ENCODE measurements at regions not wholly inside any gene's neighbourhood (a gene's known extent, or its start where the extent isn't known, plus 50 kb on each side); places are given as distances from the start of the nearest gene placed in this dataset.

- TF ChIP-seq CTCF (conservative IDR thresholded peaks at IDR 0.05; ENCODE audit: low read depth, low read length) = no peak
- DNase-seq (ENCODE audit: low read depth) = no peak
Observed at GRCh38 chr3:164521644-164522043, 556.7 kb downstream of the SI start.

GRCh38 chr3:164521139-164521538 is 557.2 kb downstream of the SI start:
- H3K4me3 ChIP-seq (ENCODE audit: low read depth, low read length) = no peak overlapping the region
- TF ChIP-seq CTCF (conservative IDR thresholded peaks at IDR 0.05; ENCODE audit: low read depth, low read length) = no peak
- DNase-seq (ENCODE audit: low read depth) = no peak

More at GRCh38 chr3:164521644-164522043, 556.7 kb downstream of the SI start:
- no peak overlapping the region for H3K4me3 ChIP-seq (ENCODE audit: low read depth, low read length)

- TF ChIP-seq CTCF (conservative IDR thresholded peaks at IDR 0.05; ENCODE audit: low read depth, low read length) = no peak
- H3K4me3 ChIP-seq (ENCODE audit: low read depth, low read length) = no peak overlapping the region
- no peak for DNase-seq (ENCODE audit: low read depth)
Observed at GRCh38 chr3:164515256-164515655, 563.0 kb downstream of the SI start.

- DNase-seq (ENCODE audit: low read depth) = no peak
- TF ChIP-seq CTCF (conservative IDR thresholded peaks at IDR 0.05; ENCODE audit: low read depth, low read length) = no peak
- no peak overlapping the region for H3K4me3 ChIP-seq (ENCODE audit: low read depth, low read length)
Observed at GRCh38 chr3:164514576-164514975, 563.7 kb downstream of the SI start.

GRCh38 chr3:164507886-164508285 is 570.4 kb downstream of the SI start:
- H3K4me3 ChIP-seq (ENCODE audit: low read depth, low read length) = no peak overlapping the region
- no peak for TF ChIP-seq CTCF (conservative IDR thresholded peaks at IDR 0.05; ENCODE audit: low read depth, low read length)
- DNase-seq (ENCODE audit: low read depth) = no peak

- TF ChIP-seq CTCF (conservative IDR thresholded peaks at IDR 0.05; ENCODE audit: low read depth, low read length) = no peak
- DNase-seq (ENCODE audit: low read depth) = no peak
- H3K4me3 ChIP-seq (ENCODE audit: low read depth, low read length) = no peak overlapping the region
Observed at GRCh38 chr3:164498917-164499316, 579.4 kb downstream of the SI start.

GRCh38 chr3:164488893-164489292 is 589.4 kb downstream of the SI start:
- TF ChIP-seq CTCF (conservative IDR thresholded peaks at IDR 0.05; ENCODE audit: low read depth, low read length) = no peak
- no peak overlapping the region for H3K4me3 ChIP-seq (ENCODE audit: low read depth, low read length)
- DNase-seq (ENCODE audit: low read depth) = no peak
